Activated naive CD4-positive, alpha-beta T cell treated with anti-CD3 and anti-CD28 coated beads, Interleukin-2, amount 50 U/mL, for 16 hours (primary cell): ENCODE measurements at regions not wholly inside any gene's neighbourhood (a gene's known extent, or its start where the extent isn't known, plus 50 kb on each side); places are given as distances from the start of the nearest gene placed in this dataset.

Source experiments
- DNase-seq: peaks from one replicate; pipeline ENCODE4 v3.0.0-alpha.2; 2020

- DNase-seq = no peak
These were observed 58.1 kb downstream of the KLF4 start for GRCh38 chr9:107431461-107431860.

DNA sequence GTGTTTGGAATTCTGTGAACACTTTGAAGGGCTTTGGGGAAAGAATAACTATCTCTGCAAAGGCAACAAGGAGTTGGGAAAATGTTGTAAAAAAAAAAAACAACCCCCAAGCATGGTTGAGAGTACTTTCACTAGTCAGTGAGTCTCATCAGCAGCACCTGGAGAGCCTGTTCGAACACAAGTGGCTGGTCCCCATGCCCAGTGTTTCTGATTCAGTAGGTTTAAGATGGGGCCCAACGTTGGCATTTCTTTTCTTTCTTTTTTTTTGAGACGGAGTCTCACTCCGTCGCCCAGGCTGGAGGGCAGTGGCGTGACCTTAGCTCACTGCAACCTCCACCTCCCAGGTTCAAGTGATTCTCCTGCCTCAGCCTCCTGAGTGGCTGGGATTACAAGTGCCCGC, 59.5 kb downstream of the KLF4 start:
- DNase-seq = no peak

- DNase-seq = no peak
These were observed 63.4 kb downstream of the KLF4 start for GRCh38 chr9:107426126-107426525.

DNA sequence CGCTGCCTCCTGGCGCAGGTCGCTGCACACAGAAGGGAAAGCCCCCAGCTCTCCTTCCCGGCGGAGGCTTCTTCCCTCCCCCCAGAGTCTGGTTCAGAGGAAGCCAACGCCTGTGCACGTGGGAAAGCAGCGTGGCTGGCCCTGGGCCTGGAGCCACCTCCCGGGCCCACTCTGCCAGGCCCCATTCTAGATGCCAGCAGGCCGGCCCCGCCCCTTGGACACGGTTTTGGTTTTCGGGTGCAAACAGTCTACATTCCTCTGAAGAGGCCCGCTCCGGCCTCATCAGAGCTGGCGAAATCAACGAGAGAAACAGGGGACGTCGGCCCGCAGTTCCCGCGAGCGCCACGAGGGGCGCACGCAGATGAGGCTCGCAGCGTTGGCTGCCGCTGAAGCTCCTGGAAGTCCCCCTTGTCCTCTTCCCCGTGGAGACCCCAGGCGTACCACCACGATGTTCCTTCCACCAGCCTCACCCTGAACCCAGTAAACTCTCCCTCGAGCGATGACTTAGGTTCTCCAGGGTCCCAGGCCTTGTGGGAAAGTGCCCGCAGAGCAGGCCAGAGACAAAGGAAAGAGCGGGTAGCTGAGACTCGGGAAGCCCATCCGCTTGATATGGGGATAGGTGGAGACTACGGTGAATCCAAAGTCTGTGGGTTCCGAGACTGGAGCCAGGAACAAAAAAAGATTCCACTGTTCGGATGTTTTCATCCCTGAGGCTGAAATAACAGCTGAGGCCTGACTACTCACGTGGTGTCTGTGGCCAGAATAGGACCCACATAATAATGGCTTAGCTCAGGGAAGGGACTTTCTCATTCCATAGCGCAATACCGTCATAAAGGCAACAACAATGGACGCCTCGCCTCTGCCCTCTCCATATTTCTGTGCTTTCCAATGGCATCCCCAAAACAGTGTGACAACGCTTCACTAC, 64.2 kb downstream of the KLF4 start:
- DNase-seq = peak; percentile 56

- no peak for DNase-seq
These were observed 66.0 kb downstream of the KLF4 start for GRCh38 chr9:107423540-107423939.

DNA sequence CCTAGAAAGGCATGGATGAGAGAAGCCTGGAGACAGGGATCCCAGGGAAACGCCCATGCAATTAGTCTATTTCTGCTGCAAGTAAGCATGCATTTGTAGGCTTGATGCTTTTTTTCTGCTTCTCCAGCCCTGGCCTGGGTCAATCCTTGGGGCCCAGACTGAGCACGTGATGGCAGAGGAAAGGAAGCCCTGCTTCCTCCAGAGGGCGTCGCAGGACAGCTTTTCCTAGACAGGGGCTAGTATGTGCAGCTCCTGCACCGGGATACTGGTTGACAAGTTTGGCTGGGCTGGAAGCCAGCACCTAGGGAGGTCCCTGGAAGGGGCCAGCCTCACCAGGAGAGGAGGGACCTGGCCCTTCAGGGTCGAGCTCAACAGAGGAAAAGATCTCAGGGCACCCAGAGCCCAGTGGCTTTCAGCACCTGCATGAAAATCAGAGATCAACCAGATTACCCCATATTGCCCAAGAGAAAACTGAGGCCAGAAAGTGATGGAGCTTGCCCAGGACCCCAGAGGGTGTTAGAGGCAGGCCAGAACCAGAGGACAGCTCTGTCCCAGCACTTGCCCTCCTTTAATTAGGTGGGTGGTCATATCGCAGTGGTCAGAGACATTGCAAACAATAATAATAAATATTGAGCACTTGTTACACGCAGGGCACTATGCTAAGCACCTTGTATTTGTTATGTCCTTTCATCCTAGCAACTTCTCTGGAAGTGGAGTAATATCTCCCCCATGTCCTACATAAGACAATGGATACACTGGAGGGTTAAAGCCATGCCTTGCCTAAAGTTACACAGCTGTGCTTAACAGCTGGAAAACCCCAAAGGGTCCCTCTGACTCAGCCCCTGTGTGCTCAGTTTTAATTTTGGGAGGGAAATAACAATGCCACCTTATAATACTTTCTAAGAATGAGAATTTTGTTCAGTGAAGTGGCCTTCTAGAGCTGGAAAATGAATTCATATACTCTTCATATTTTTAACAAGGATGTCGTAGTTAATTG, 67.1 kb downstream of the KLF4 start:
- DNase-seq = no peak

GRCh38 chr9:107410420-107410819, 79.1 kb downstream of the KLF4 start:
- no peak for DNase-seq

- no peak for DNase-seq
These were observed 79.8 kb downstream of the KLF4 start for GRCh38 chr9:107409581-107410389.

- no peak for DNase-seq
These were observed 81.9 kb downstream of the KLF4 start for GRCh38 chr9:107407675-107408074.

DNA sequence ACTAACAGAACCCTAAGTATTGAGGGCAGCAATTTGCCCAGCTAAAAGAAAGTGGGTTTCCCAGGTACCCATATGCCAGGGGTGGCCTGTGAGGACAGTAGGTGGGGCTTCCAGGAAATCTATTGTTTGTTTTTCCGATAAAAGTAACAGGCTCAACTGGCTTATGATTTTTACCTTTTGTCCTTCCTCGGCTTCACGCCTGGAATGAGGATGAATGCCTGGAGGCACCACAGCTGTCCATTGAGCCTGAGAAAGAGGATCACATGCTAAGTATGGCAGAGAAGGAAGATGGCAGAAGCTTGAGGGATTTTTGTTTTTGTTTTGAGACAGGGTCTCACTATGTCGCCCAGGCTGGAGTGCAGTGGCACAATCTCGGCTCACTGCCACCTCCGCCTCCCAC, 84.1 kb downstream of the KLF4 start:
- DNase-seq = no peak

DNA sequence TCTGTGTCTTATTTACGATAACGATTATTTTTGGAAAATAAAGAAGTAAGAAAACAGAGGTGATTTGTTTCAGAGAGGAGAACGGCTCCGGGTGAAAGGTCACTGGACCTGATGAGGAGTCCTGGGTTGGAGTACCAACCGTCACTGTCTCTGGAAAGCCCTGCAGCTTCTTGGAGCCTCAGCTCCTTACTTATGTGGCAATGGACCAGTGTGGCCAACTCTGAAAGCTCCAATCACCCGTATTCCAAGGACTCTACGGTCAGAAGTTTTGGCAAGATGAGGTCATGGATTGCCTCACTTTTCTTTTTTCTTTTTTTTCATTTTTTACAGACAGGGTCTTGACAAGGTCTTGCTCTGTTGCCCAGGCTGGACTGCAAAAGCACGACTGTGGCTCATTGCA, 84.8 kb downstream of the KLF4 start:
- no peak for DNase-seq

DNA sequence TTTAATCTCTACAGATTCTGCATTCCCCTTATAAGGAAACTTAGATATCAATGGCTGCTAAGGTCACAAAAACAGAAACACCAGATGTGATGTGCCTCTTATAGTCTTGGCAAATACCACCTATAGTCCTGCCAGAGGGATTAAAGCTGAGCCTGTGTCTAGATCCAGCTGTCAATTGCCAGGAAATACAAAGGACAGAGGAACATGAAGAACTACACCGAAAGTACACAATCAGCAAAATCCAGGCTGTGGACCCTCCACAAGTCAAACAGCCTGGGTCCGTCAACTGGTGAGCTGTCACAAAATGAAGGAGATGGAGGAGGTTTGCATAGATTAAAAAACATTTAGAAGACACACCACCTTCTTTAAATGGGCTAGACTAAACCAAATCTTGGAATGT, 85.4 kb downstream of the KLF4 start:
- DNase-seq = no peak

GRCh38 chr9:107397076-107398044, 92.2 kb downstream of the KLF4 start:
- no peak for DNase-seq

DNA sequence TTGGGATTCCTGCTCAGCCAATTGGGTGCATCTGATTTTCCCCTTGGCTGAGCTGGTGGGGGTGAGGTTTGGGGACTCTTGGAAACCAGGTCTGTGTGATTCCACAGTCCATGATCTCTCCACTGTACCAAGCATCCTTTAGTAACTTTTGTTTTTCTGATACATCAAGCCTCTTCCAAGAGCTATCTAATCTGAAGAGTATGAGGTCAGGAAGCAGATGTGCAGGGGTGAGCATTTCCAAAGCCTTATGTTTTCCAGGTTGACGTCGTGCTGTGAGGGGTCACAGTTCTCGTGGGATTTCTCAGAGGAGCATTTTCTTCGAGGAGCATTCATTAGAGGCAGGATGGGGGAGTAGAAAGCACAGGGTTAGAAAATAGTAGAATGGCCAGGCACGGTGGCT, 95.3 kb downstream of the KLF4 start:
- DNase-seq = no peak

DNA sequence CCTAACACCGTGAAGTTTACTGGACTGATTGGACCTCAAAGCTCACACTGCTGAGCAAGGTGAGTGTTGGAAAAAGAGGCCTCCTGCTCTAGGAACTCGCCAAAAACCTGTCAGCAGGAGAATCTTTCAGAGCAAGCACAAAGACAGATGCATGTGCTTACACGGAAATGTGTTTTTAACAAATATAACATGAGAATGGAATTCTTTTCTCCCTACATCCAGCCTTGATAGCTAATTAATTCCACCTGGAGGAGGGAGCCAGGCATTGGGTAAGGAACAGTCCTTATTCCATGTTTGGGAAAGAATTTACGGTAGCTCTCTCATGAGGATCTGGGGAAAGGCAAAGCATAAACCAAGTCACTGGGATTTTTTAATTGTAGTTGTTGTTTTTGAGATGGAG, 98.8 kb downstream of the KLF4 start:
- DNase-seq = no peak

DNA sequence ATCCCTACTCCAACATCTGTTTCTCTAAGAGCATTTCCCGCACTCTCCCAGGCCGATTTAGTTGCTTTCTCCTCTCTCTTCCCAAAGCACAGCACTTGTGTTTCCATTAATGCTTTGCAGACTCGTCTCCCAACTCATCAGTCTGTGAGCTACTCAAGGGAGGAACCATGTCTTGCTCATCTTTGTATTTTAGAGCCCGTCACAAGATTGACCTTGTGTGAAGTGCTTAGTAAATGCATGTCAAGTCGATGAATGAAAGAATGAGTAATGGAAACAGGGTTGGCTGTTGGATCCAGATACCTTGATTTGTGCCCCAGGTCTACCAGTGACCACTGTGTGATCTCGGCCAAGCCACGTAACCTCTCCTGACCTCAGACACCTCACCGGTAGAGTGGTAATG, 99.3 kb downstream of the KLF4 start:
- no peak for DNase-seq

- DNase-seq = no peak
These were observed 99.9 kb downstream of the KLF4 start for GRCh38 chr9:107389617-107390071.

DNA sequence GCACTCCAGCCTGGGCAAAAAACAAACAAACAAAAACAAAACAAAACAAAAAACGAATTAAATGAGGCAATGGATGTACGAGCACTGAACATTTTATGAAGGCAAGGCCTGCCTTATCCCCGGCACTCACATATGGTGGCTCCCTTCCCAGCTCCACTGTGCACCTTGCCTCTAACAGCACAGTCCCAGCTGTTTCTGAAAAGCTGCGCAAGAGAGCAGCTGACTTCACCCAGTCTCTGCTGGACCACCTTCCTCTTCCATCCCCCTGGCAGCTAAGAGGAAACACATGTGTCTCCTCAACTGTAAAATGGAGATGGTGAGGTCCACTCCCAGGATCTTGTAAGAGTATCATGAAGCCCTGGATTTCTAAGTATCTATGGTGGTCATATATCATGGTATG, 100.7 kb downstream of the KLF4 start:
- DNase-seq = no peak

DNA sequence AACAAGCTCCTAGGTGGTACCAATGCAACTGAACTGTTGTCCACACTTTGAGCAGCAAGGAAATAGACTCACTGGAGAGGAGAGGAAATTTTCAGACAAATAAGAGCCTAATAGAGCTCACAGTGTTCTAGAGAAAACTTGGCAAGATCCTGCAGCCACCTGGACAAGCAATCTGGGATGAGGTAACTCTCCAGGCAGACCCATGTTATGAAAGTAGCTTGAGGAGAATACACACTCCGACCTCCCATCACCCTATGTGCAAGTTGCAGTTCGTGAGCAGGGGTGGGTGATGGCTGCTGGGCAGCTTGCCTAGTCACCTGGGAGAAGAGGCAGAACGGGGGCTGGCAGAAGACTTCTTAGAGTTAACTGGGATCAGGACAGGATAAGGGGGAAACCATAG, 102.2 kb downstream of the KLF4 start:
- no peak for DNase-seq

DNA sequence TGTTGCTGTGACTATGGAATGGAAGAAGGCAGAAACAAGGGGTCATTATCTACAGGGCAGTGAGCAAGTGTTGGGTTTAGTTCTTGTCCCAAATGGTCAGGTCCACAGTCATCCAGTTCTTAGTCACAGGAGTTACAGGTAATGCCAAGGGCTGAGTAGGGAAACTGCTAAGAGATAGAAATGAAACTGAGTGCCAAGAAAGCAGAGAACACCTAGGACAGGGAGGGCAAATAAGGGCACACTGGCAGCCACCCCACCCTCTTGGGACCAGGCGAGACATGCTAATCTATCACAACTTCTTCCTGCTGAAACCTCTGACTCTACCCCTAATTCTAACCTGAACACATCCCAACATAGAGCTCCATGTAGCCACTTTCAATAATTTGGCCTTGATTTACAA, 103.2 kb downstream of the KLF4 start:
- DNase-seq = no peak
